Breast epithelium (tissue), 4 donors: ENCODE measurements at regions not wholly inside any gene's neighbourhood (a gene's known extent, or its start where the extent isn't known, plus 50 kb on each side); places are given as distances from the start of the nearest gene placed in this dataset.

Experiments
- DNase-seq, 2 donors: peaks; one replicate each; pipeline ENCODE4 v3.0.0-alpha.2; 2019; ENCODE audit warnings: low spot score in 2 of 2
- H3K27ac ChIP-seq, 2 donors: fragments of 200-600 bp; sonication (generic) in 1 of 2; one replicate each; pipeline ENCODE4 v1.5.1; 2016 to 2019; ENCODE audit warnings: mild to moderate bottlenecking in 1 of 2
- H3K27me3 ChIP-seq, 2 donors: fragments of 200-600 bp; sonication (generic) in 1 of 2; one replicate each; pipeline versions ENCODE4 v1.5.1 to v1.6.0; 2017 to 2019; ENCODE audit warnings: control low read depth in 1 of 2, mild to moderate bottlenecking in 1 of 2
- H3K36me3 ChIP-seq: fragments of 200-600 bp; one replicate; pipeline ENCODE4 v1.5.1; 2019
- H3K4me1 ChIP-seq, 2 donors: fragments of 200-600 bp; sonication (generic); one replicate each; pipeline ENCODE4 v1.5.1; 2016 to 2019; ENCODE audit warnings: control low read depth in 1 of 2
- H3K4me3 ChIP-seq, 3 donors: fragments of 200-600 bp; sonication (generic); 1 replicate in 2 of 3; 2 replicates in 1 of 3; pipeline ENCODE4 v1.5.1; 2016 to 2019; ENCODE audit warnings: mild to moderate bottlenecking in 3 of 3, moderate library complexity in 2 of 3
- H3K9me3 ChIP-seq, 2 donors: fragments of 200-600 bp; sonication (generic) in 1 of 2; one replicate each; pipeline ENCODE4 v1.5.1; 2016 to 2019; ENCODE audit warnings: control low read depth in 1 of 2
- CTCF ChIP-seq, 3 donors: fragments of 450-650 bp; IDR thresholded peaks; one replicate each; pipeline ENCODE4 v1.5.1; 2016 to 2017; ENCODE audit warnings: antibody characterized with exemption in 3 of 3, mild to moderate bottlenecking in 3 of 3, moderate library complexity in 3 of 3
- POLR2A ChIP-seq: fragments of 450-650 bp; IDR thresholded peaks from one replicate; pipeline ENCODE4 v1.6.1; 2016; ENCODE audit warnings: antibody characterized with exemption, mild to moderate bottlenecking, moderate library complexity
- POLR2AphosphoS5 ChIP-seq, 3 donors: sonication (generic); formaldehyde crosslinking; IDR thresholded peaks; one replicate each; pipeline ENCODE4 v1.6.1; 2017; ENCODE audit warnings: antibody characterized with exemption in 3 of 3
- intact Hi-C: fragments of 100-400 bp; cut with DNase I; formaldehyde crosslinking; loops from one replicate; pipeline ENCODE4 v1.15.1; 2023; ENCODE audit warnings: low total_unique reads

DNA sequence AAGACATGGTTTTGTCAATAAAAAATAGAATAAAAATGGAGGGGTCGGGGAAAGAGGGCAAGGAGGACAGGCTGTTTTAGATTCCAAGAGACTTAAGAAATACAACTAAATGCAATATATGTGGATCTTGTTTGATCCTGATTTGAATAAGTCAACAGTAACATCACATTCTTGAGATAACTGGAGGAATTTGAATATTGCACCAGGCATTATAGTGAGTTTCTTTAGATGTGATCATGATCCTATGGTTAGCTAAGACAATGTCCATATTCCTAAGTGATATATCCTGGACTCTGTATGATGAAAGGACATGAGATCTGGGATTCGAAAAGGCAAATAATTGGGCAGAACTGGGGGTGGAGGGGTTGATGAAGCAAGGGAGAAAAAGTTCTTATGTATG lies 311.8 kb downstream of the PLPP3 start:
- no peaks in the 10 kb centered on the region for H3K4me1 ChIP-seq
- intact Hi-C loops = no loop called here
- no peaks in the 10 kb centered on the region for H3K27me3 ChIP-seq
- no peak for TF ChIP-seq POLR2AphosphoS5 (IDR thresholded peaks at IDR 0.05)
- TF ChIP-seq CTCF (IDR thresholded peaks at IDR 0.05) = no peak
- TF ChIP-seq POLR2A = no peak
- no peaks in the 10 kb centered on the region for H3K36me3 ChIP-seq
- no peak for DNase-seq
- no peaks in the 10 kb centered on the region for H3K9me3 ChIP-seq
- H3K4me3 ChIP-seq = no peak overlapping the region
- H3K27ac ChIP-seq = no peak overlapping the region

- H3K4me3 ChIP-seq = no peak overlapping the region
- intact Hi-C loops = no loop called here
- H3K27ac ChIP-seq = no peak overlapping the region
Measured at GRCh38 chr1:56266359-56266758, 313.0 kb downstream of the PLPP3 start.

DNA sequence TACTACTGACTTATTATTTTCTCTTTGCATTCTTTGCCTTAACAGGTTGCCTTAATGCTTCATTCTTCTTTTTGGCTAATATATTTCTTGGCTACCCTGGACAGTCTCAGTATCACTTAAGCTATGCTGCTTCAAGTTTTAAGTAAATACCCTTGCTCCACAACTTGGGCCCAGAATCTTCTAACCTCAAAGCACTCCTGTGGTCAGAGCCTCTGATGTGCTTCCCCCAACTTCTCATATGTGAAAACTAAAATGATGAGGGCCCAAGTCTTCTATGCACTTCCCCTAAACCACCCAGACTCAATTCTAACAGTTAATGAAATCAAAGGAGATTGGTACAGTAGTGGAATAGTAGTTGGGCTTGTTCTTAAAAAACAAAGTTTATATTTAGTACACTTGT lies 314.1 kb downstream of the PLPP3 start:
- no peaks in the 10 kb centered on the region for H3K36me3 ChIP-seq
- TF ChIP-seq POLR2A (no peak), CTCF (IDR thresholded peaks at IDR 0.05) (no peak), POLR2AphosphoS5 (IDR thresholded peaks at IDR 0.05) (no peak)
- intact Hi-C loops = no loop called here
- H3K9me3 ChIP-seq = peaks cover 0 to 4% of the 10 kb centered on the region in 2 donors
- H3K4me1 ChIP-seq = no peaks in the 10 kb centered on the region
- DNase-seq = no peak
- H3K27me3 ChIP-seq = no peaks in the 10 kb centered on the region
- H3K27ac ChIP-seq = no peak overlapping the region
- H3K4me3 ChIP-seq = no peak overlapping the region

More at GRCh38 chr1:56266359-56266758, 313.0 kb downstream of the PLPP3 start:
- DNase-seq = no peak
- Histone ChIP-seq H3K36me3 (no peaks in the 10 kb centered on the region), H3K9me3 (no peaks in the 10 kb centered on the region), H3K4me1 (no peaks in the 10 kb centered on the region), H3K27me3 (no peaks in the 10 kb centered on the region)
- no peak for TF ChIP-seq POLR2A
- TF ChIP-seq CTCF (IDR thresholded peaks at IDR 0.05) = no peak
- no peak for TF ChIP-seq POLR2AphosphoS5 (IDR thresholded peaks at IDR 0.05)

GRCh38 chr1:56263908-56264307 lies 315.5 kb downstream of the PLPP3 start:
- Histone ChIP-seq H3K27ac (no peak overlapping the region), H3K4me3 (no peak overlapping the region), H3K4me1 (no peaks in the 10 kb centered on the region), H3K9me3 (peaks cover 0 to 7% of the 10 kb centered on the region in 2 donors), H3K36me3 (no peaks in the 10 kb centered on the region), H3K27me3 (no peaks in the 10 kb centered on the region)
- no peak for DNase-seq
- intact Hi-C loops = no loop called here
- TF ChIP-seq CTCF (IDR thresholded peaks at IDR 0.05) (no peak), POLR2A (no peak), POLR2AphosphoS5 (IDR thresholded peaks at IDR 0.05) (no peak)

GRCh38 chr1:56258371-56258770 lies 321.0 kb downstream of the PLPP3 start:
- no peak overlapping the region for H3K4me3 ChIP-seq
- intact Hi-C loops = loop anchor here (10.0 kb wide), 1 partner anchor 816 kb away; no protein-coding TSS in a partner anchor
- H3K36me3 ChIP-seq = no peaks in the 10 kb centered on the region
- no peaks in the 10 kb centered on the region for H3K27me3 ChIP-seq
- peaks cover 0 to 4% of the 10 kb centered on the region in 2 donors for H3K4me1 ChIP-seq
- no peak for DNase-seq
- TF ChIP-seq CTCF (IDR thresholded peaks at IDR 0.05) (no peak), POLR2AphosphoS5 (IDR thresholded peaks at IDR 0.05) (no peak), POLR2A (no peak)
- peaks cover 0 to 7% of the 10 kb centered on the region in 2 donors for H3K9me3 ChIP-seq
- H3K27ac ChIP-seq = no peak overlapping the region
